GM12891 (cell line): ENCODE measurements at regions not wholly inside any gene's neighbourhood (a gene's known extent, or its start where the extent isn't known, plus 50 kb on each side); places are given as distances from the start of the nearest gene placed in this dataset.

Experiments used
- PAX5 ChIP-seq: IDR thresholded peaks from 2 replicates; pipeline ENCODE4 v1.6.1; 2011; ENCODE audit warnings: low read length, moderate library complexity, mild to moderate bottlenecking; ENCODE audit not compliant: insufficient read depth, severe bottlenecking
- POLR2A ChIP-seq: IDR thresholded peaks from 2 replicates; pipeline ENCODE4 v1.6.1; 2011; ENCODE audit warnings: low read depth, low read length, control low read depth
- POLR2AphosphoS5 ChIP-seq: IDR thresholded peaks from 2 replicates; pipeline ENCODE4 v1.6.1; 2011; ENCODE audit warnings: low read depth, low read length, control low read depth

GRCh38 chr15:98333251-98333650 lies 315.1 kb upstream of the IGF1R start:
- TF ChIP-seq POLR2AphosphoS5 (no peak), POLR2A (no peak), PAX5 (no peak)
